Neural cell (in vitro differentiated cells): ENCODE measurements at regions not wholly inside any gene's neighbourhood (a gene's known extent, or its start where the extent isn't known, plus 50 kb on each side); places are given as distances from the start of the nearest gene placed in this dataset.

ENCODE experiments used
- EP300 ChIP-seq: fragments of 450-650 bp; conservative IDR thresholded peaks from 2 replicates; pipeline ENCODE4 v1.6.1; 2014; ENCODE audit warnings: antibody characterized with exemption, mild to moderate bottlenecking, moderate library complexity; ENCODE audit not compliant: poor library complexity, severe bottlenecking
- EZH2 ChIP-seq: fragments of 200-600, 300-800 bp; shearing (Covaris generic), sonication (generic); IDR thresholded peaks from 2 replicates; pipeline ENCODE4 v1.6.1; 2014; ENCODE audit warnings: antibody characterized with exemption, low read length, borderline replicate concordance, mild to moderate bottlenecking; ENCODE audit not compliant: insufficient read depth, poor library complexity, severe bottlenecking
- POLR2AphosphoS5 ChIP-seq: IDR thresholded peaks from 2 replicates; pipeline ENCODE4 v1.6.1; 2012
- TF ChIP-seq, protein P1 (sequence below): fragments of 450-650 bp; IDR thresholded peaks from 2 replicates; pipeline ENCODE4 v1.5.1; 2014; ENCODE audit warnings: antibody characterized with exemption, mild to moderate bottlenecking, moderate library complexity; ENCODE audit not compliant: poor library complexity, severe bottlenecking
- TF ChIP-seq, protein P2 (sequence below): IDR thresholded peaks from 2 replicates; pipeline ENCODE4 v1.6.1; 2012; ENCODE audit warnings: borderline replicate concordance

- TF ChIP-seq EP300 (no peak), EZH2 (no peak), POLR2AphosphoS5 (no peak)
- TF ChIP-seq, protein P1, sequence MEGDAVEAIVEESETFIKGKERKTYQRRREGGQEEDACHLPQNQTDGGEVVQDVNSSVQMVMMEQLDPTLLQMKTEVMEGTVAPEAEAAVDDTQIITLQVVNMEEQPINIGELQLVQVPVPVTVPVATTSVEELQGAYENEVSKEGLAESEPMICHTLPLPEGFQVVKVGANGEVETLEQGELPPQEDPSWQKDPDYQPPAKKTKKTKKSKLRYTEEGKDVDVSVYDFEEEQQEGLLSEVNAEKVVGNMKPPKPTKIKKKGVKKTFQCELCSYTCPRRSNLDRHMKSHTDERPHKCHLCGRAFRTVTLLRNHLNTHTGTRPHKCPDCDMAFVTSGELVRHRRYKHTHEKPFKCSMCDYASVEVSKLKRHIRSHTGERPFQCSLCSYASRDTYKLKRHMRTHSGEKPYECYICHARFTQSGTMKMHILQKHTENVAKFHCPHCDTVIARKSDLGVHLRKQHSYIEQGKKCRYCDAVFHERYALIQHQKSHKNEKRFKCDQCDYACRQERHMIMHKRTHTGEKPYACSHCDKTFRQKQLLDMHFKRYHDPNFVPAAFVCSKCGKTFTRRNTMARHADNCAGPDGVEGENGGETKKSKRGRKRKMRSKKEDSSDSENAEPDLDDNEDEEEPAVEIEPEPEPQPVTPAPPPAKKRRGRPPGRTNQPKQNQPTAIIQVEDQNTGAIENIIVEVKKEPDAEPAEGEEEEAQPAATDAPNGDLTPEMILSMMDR: no peak
- TF ChIP-seq, protein P2, sequence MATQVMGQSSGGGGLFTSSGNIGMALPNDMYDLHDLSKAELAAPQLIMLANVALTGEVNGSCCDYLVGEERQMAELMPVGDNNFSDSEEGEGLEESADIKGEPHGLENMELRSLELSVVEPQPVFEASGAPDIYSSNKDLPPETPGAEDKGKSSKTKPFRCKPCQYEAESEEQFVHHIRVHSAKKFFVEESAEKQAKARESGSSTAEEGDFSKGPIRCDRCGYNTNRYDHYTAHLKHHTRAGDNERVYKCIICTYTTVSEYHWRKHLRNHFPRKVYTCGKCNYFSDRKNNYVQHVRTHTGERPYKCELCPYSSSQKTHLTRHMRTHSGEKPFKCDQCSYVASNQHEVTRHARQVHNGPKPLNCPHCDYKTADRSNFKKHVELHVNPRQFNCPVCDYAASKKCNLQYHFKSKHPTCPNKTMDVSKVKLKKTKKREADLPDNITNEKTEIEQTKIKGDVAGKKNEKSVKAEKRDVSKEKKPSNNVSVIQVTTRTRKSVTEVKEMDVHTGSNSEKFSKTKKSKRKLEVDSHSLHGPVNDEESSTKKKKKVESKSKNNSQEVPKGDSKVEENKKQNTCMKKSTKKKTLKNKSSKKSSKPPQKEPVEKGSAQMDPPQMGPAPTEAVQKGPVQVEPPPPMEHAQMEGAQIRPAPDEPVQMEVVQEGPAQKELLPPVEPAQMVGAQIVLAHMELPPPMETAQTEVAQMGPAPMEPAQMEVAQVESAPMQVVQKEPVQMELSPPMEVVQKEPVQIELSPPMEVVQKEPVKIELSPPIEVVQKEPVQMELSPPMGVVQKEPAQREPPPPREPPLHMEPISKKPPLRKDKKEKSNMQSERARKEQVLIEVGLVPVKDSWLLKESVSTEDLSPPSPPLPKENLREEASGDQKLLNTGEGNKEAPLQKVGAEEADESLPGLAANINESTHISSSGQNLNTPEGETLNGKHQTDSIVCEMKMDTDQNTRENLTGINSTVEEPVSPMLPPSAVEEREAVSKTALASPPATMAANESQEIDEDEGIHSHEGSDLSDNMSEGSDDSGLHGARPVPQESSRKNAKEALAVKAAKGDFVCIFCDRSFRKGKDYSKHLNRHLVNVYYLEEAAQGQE: no peak
These were observed 829.5 kb downstream of the REEP3 start for GRCh38 chr10:64350665-64351064.
